ENCODE measurements at regions not wholly inside any gene's neighbourhood (a gene's known extent, or its start where the extent isn't known, plus 50 kb on each side); places are given as distances from the start of the nearest gene placed in this dataset.

- Mint-ChIP-seq H3K27ac (no peak overlapping the region), H3K27me3 (no peaks in the 10 kb centered on the region)
Measured at GRCh38 chr2:5444168-5444567, 248.0 kb upstream of the SOX11 start.

GRCh38 chr2:5444854-5445253 lies 247.3 kb upstream of the SOX11 start:
- no peaks in the 10 kb centered on the region for H3K4me1 Mint-ChIP-seq (ENCODE audit: low read depth)
- H3K9me3 Mint-ChIP-seq: peaks cover 12% of the 10 kb centered on the region
- H3K27ac Mint-ChIP-seq: no peak overlapping the region
- no peak overlapping the region for H3K4me3 Mint-ChIP-seq
- no peaks in the 10 kb centered on the region for H3K36me3 Mint-ChIP-seq (ENCODE audit: low read depth)
- no peaks in the 10 kb centered on the region for H3K27me3 Mint-ChIP-seq

More at GRCh38 chr2:5444168-5444567, 248.0 kb upstream of the SOX11 start:
- no peaks in the 10 kb centered on the region for H3K36me3 Mint-ChIP-seq (ENCODE audit: low read depth)
- peaks cover 12% of the 10 kb centered on the region for H3K9me3 Mint-ChIP-seq
- H3K4me1 Mint-ChIP-seq (ENCODE audit: low read depth): no peaks in the 10 kb centered on the region
- H3K4me3 Mint-ChIP-seq: no peak overlapping the region

- Mint-ChIP-seq H3K4me1 (ENCODE audit: low read depth) (no peaks in the 10 kb centered on the region), H3K9me3 (peaks cover 4% of the 10 kb centered on the region), H3K27ac (no peak overlapping the region), H3K4me3 (no peak overlapping the region), H3K27me3 (no peaks in the 10 kb centered on the region), H3K36me3 (ENCODE audit: low read depth) (no peaks in the 10 kb centered on the region)
Measured at GRCh38 chr2:5449867-5450266, 242.3 kb upstream of the SOX11 start.

GRCh38 chr2:5453220-5454050 lies 238.7 kb upstream of the SOX11 start:
- H3K27ac Mint-ChIP-seq: no peak overlapping the region
- H3K9me3 Mint-ChIP-seq: no peaks in the 10 kb centered on the region
- H3K4me1 Mint-ChIP-seq (ENCODE audit: low read depth): no peaks in the 10 kb centered on the region
- H3K27me3 Mint-ChIP-seq: no peaks in the 10 kb centered on the region
- H3K4me3 Mint-ChIP-seq: no peak overlapping the region
- no peaks in the 10 kb centered on the region for H3K36me3 Mint-ChIP-seq (ENCODE audit: low read depth)

GRCh38 chr2:5454051-5454390 lies 238.2 kb upstream of the SOX11 start:
- Mint-ChIP-seq H3K36me3 (ENCODE audit: low read depth) (no peaks in the 10 kb centered on the region), H3K4me3 (no peak overlapping the region), H3K4me1 (ENCODE audit: low read depth) (no peaks in the 10 kb centered on the region), H3K27ac (no peak overlapping the region), H3K27me3 (no peaks in the 10 kb centered on the region), H3K9me3 (no peaks in the 10 kb centered on the region)

- no peaks in the 10 kb centered on the region for H3K27me3 Mint-ChIP-seq
- no peaks in the 10 kb centered on the region for H3K4me1 Mint-ChIP-seq (ENCODE audit: low read depth)
- H3K27ac Mint-ChIP-seq: no peak overlapping the region
- no peak overlapping the region for H3K4me3 Mint-ChIP-seq
- H3K36me3 Mint-ChIP-seq (ENCODE audit: low read depth): no peaks in the 10 kb centered on the region
- no peaks in the 10 kb centered on the region for H3K9me3 Mint-ChIP-seq
Measured at GRCh38 chr2:5459041-5459440, 233.1 kb upstream of the SOX11 start.

GRCh38 chr2:5464657-5465056 lies 227.5 kb upstream of the SOX11 start:
- H3K27me3 Mint-ChIP-seq: no peaks in the 10 kb centered on the region
- H3K9me3 Mint-ChIP-seq: no peaks in the 10 kb centered on the region
- H3K27ac Mint-ChIP-seq: no peak overlapping the region
- no peaks in the 10 kb centered on the region for H3K36me3 Mint-ChIP-seq (ENCODE audit: low read depth)
- H3K4me3 Mint-ChIP-seq: no peak overlapping the region
- no peaks in the 10 kb centered on the region for H3K4me1 Mint-ChIP-seq (ENCODE audit: low read depth)

- Mint-ChIP-seq H3K4me3 (no peak overlapping the region), H3K36me3 (ENCODE audit: low read depth) (no peaks in the 10 kb centered on the region), H3K27ac (no peak overlapping the region), H3K4me1 (ENCODE audit: low read depth) (no peaks in the 10 kb centered on the region), H3K27me3 (no peaks in the 10 kb centered on the region), H3K9me3 (no peaks in the 10 kb centered on the region)
Measured at GRCh38 chr2:5465859-5466258, 226.3 kb upstream of the SOX11 start.

GRCh38 chr2:5467178-5467905 lies 224.8 kb upstream of the SOX11 start:
- H3K27ac Mint-ChIP-seq: no peak overlapping the region
- no peak overlapping the region for H3K4me3 Mint-ChIP-seq
- no peaks in the 10 kb centered on the region for H3K9me3 Mint-ChIP-seq
- no peaks in the 10 kb centered on the region for H3K27me3 Mint-ChIP-seq
- H3K36me3 Mint-ChIP-seq (ENCODE audit: low read depth): no peaks in the 10 kb centered on the region
- no peaks in the 10 kb centered on the region for H3K4me1 Mint-ChIP-seq (ENCODE audit: low read depth)

- no peak overlapping the region for H3K4me3 Mint-ChIP-seq
- H3K4me1 Mint-ChIP-seq (ENCODE audit: low read depth): no peaks in the 10 kb centered on the region
- no peaks in the 10 kb centered on the region for H3K27me3 Mint-ChIP-seq
- no peaks in the 10 kb centered on the region for H3K36me3 Mint-ChIP-seq (ENCODE audit: low read depth)
- H3K27ac Mint-ChIP-seq: no peak overlapping the region
- H3K9me3 Mint-ChIP-seq: no peaks in the 10 kb centered on the region
Measured at GRCh38 chr2:5472673-5473072, 219.5 kb upstream of the SOX11 start.

- Mint-ChIP-seq H3K36me3 (ENCODE audit: low read depth) (no peaks in the 10 kb centered on the region), H3K4me3 (no peak overlapping the region), H3K27me3 (no peaks in the 10 kb centered on the region), H3K4me1 (ENCODE audit: low read depth) (no peaks in the 10 kb centered on the region), H3K9me3 (no peaks in the 10 kb centered on the region), H3K27ac (no peak overlapping the region)
Measured at GRCh38 chr2:5473635-5474034, 218.5 kb upstream of the SOX11 start.

GRCh38 chr2:5474716-5475115 lies 217.5 kb upstream of the SOX11 start:
- no peaks in the 10 kb centered on the region for H3K4me1 Mint-ChIP-seq (ENCODE audit: low read depth)
- H3K4me3 Mint-ChIP-seq: no peak overlapping the region
- H3K27ac Mint-ChIP-seq: no peak overlapping the region
- no peaks in the 10 kb centered on the region for H3K9me3 Mint-ChIP-seq
- no peaks in the 10 kb centered on the region for H3K27me3 Mint-ChIP-seq
- no peaks in the 10 kb centered on the region for H3K36me3 Mint-ChIP-seq (ENCODE audit: low read depth)

- no peak overlapping the region for H3K4me3 Mint-ChIP-seq
- H3K9me3 Mint-ChIP-seq: no peaks in the 10 kb centered on the region
- H3K27me3 Mint-ChIP-seq: peaks cover 13% of the 10 kb centered on the region
- no peak overlapping the region for H3K27ac Mint-ChIP-seq
- no peaks in the 10 kb centered on the region for H3K4me1 Mint-ChIP-seq (ENCODE audit: low read depth)
- no peaks in the 10 kb centered on the region for H3K36me3 Mint-ChIP-seq (ENCODE audit: low read depth)
Measured at GRCh38 chr2:5479265-5479928, 212.8 kb upstream of the SOX11 start.

GRCh38 chr2:5482929-5483331 lies 209.3 kb upstream of the SOX11 start:
- no peak overlapping the region for H3K4me3 Mint-ChIP-seq
- no peaks in the 10 kb centered on the region for H3K9me3 Mint-ChIP-seq
- H3K4me1 Mint-ChIP-seq (ENCODE audit: low read depth): no peaks in the 10 kb centered on the region
- peaks cover 14% of the 10 kb centered on the region for H3K27me3 Mint-ChIP-seq
- H3K27ac Mint-ChIP-seq: no peak overlapping the region
- no peaks in the 10 kb centered on the region for H3K36me3 Mint-ChIP-seq (ENCODE audit: low read depth)

- Mint-ChIP-seq H3K4me3 (no peak overlapping the region), H3K27ac (no peak overlapping the region), H3K4me1 (ENCODE audit: low read depth) (no peaks in the 10 kb centered on the region), H3K27me3 (peaks cover 14% of the 10 kb centered on the region), H3K36me3 (ENCODE audit: low read depth) (no peaks in the 10 kb centered on the region), H3K9me3 (no peaks in the 10 kb centered on the region)
Measured at GRCh38 chr2:5484868-5485267, 207.3 kb upstream of the SOX11 start.

Data from stimulated activated naive CD8-positive, alpha-beta T cell treated with anti-CD3 and anti-CD28 coated beads, Interleukin-15, Interleukin-2, amounts not matched to agents 100 ng/mL and 50 ng/mL, for 24 hours (primary cell).